NCI-H748 (cell line): ENCODE measurements at regions not wholly inside any gene's neighbourhood (a gene's known extent, or its start where the extent isn't known, plus 50 kb on each side); places are given as distances from the start of the nearest gene placed in this dataset.

Source experiments
- DNase-seq: peaks from one replicate; lab custom pipeline; 2025; ENCODE audit not compliant: unreplicated experiment; lab: John Stamatoyannopoulos, UW

DNA sequence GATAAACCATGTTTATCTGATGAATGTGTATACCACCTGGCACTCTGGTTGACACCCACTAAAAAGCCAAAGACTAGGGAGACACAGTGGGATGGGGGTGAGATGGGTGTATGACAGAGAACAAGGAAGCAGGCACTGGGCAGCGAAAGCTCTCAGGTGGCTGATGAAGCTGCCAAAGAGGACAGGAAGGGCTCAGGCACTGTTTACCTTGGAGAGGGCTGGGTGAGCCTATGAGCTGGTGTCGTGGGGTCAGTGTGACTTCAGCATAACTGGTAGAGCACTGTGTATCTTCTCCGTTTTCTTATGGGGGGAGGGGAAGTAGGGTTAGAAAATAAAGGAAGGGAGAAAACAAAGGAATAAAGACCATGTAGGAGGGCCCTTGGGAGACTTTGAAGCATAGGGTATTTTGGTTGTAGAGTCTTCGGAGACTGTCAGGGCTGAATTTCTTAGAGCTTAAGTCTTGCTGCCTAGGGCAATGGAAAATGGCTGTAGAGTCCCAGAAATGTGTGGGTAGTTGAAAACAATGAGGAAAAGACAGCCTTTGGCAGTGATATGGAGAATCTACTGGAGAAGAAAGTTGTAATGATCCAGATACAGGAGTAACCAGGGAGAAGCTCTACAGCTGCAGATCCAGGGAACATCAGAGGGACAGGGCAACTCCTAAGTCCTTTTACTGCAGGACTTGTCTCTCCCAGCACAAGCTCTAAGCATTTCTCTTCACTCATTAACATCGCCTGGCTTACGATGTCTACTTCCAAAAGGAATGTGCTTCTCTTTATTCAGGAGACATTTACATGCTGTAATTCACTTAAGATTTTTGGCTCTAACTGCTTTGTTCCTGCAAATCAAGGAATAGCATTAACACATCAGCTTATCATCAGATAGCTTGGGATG is 120.0 kb downstream of the AQP4 start:
- peak; percentile 28 for DNase-seq

DNA sequence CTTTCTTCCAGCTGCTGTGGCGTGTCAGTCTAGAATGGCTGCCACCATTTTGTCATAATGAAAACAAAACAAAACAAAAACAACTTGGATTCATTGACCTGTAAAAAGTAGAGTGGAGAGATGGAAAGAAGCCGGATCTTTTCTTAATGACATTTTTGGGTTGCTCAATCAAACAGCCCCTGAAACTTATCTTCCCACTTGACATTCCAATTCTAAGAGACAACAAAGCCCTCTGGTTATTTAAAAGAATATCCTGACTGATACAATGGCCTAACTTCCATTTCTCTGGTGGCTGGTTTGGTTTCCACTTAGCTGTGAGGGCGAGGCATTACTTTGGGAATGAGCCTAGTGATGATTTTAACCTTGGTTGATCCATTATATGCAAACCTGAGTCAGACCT is 123.7 kb downstream of the AQP4 start:
- DNase-seq, result no peak

DNA sequence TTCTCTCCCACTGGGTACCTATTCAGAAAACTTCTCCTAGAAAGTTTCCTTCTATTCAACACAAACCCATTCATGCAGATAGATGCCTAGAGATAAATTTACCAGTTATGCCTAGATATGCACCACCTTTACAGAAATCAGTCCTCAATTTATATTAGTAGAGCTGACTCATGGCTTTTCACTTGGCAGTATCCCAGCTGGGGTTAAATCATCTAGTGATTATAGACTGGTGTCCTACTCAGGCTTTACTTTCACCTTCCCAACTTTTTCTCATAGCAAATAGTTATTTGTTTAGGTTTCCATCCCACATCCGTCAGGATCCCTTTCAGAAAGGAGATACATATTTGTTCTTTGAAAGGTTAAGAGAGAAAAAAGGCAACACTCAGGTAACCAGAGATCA is 124.5 kb downstream of the AQP4 start:
- DNase-seq, result no peak

DNA sequence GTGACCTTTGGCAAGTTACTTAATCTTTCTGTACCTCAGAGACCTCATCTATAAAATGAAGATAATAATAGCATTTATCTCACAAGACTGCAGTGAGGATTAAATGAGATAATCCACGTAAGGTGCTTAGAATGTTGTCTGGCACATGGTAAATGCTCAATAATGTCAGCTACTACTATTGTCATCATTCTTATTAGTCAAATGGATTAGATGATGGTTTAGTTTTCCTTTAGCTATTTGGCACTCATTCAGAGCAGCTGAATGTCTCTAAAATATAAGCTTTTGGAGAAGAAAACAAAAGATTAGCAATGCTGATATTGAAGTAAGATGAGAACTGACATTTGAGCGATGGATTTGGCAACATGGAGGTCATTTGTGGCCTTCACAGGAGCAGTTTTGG is 125.1 kb downstream of the AQP4 start:
- no peak for DNase-seq

DNA sequence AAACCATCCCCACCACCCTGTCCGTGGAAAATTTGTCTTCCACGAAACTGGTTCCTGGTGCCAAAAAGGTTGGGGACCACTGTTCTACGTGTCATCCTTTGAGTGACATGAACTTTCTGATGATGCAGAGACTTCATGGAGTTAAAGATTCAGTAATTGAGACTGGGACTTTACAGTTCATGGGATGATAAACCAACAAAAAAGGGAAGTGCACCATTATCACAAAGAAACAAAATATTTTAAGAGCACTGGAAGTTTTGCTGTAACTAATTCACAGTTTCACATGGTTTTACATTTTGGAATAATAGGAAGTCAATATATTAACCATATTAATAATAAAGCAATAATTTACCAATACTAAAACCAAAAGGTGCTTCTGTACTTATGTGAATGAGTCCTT is 126.8 kb downstream of the AQP4 start:
- DNase-seq, result no peak

DNA sequence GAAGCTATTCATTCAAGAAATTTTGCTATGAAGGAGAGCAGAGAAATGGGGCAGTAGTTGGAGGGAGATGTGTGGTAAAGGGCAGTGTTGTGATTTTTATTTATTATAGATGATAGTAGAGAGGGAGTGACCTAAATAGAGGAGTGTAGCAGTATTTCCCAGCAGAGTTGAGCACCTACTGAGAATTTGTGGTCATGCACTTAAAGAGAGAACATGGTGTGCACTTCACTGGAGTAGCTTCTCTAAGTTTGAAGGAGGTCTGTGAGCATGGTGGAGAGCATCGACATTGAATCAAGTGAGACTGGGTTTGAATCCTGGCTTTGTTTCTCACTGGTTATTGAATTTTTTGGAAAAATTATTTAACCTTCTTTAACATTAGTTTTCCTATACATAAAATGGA is 129.2 kb downstream of the AQP4 start:
- no peak for DNase-seq

DNA sequence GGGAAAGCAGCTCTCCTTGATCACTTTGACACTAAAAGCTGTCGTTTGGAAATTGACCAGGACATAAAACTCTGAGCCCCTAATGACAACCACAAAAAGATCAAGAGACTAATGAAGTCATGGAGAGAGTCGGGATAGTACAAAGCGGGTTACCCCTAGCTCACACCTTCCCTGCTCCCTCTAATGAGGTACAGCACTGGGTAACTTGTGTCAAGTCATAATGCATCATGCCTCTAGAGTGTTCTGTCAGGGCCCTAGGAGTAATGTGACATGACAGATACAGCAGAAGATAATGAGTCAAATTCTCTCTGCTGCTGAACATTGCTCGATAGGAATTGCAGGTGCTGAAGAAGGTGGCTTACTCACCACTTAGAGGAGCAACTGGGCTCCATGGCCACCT is 130.7 kb downstream of the AQP4 start:
- DNase-seq, result no peak

DNA sequence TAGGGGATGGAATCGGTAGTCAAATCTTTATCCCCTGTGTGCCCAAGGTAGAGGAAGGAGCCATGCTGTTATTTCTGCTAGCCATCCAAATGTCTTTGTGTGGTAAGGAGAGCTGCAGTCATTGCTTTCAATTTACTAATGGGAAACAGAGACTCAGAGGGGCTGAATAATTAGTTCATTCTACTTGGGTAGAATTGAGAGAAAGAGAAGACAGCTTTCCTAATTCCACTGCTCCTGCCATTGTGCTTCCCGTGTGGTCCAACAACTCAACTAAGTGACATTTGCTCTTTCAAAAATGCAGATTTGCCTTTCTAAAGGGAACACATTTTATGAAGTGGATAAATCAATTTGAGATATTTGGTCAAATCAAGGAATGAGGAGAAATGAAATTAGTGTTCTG is 136.1 kb downstream of the AQP4 start:
- no peak for DNase-seq

DNA sequence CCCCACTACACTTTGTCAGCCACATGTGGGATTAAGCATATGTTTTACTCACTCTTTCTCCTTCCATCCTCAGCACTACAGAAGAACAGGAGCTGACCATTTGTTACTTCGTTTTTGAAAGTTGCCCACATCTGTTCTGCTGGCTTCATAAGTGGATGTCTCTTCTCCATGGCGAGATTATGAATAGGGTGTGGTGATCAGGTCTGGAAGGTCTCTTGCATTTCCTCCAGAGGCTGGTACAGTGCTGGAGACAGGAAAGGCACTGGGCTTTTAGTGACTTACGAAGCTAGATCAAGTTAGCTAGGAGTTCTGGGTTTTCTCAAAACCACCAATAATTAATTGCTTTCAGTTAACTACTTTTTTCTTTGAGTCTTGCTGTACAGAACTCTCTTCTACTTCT is 136.5 kb downstream of the AQP4 start:
- no peak for DNase-seq

DNA sequence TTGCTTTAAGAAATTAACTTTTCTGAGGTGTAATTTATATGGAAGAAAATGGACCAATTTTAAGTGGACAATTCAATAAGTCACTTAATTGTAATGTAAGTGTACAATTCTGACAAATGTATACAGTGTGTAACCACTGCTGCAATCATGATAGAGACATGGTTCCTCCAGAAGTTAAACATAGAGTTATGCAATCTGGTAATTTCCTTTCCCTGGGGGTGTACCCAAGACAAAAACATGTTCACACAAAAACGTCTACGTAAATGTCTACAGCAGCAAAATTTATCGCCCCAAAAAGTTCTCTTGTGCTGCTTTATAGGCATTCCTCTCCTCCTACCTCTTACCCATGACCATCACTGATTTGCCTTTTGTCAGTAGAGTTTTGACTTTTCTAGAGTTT is 141.5 kb downstream of the AQP4 start:
- DNase-seq, result no peak

DNA sequence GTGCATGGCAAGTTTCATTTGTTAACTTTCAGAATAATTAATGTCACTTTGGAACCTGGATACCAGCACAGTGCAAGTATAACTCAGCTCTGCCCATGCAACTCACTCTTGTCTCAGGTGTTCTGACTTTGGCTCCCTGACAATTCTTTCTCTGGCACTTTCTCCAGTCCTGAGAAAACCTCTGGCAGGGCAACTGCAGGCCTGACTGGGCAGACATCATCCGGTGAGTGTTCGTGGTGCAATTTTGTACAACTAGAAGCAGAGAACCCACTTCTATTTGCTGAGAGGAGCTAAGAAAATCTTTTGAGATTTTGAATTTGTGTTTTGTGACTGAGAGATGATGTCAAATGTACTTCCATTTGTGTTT is 143.0 kb downstream of the AQP4 start:
- no peak for DNase-seq

DNA sequence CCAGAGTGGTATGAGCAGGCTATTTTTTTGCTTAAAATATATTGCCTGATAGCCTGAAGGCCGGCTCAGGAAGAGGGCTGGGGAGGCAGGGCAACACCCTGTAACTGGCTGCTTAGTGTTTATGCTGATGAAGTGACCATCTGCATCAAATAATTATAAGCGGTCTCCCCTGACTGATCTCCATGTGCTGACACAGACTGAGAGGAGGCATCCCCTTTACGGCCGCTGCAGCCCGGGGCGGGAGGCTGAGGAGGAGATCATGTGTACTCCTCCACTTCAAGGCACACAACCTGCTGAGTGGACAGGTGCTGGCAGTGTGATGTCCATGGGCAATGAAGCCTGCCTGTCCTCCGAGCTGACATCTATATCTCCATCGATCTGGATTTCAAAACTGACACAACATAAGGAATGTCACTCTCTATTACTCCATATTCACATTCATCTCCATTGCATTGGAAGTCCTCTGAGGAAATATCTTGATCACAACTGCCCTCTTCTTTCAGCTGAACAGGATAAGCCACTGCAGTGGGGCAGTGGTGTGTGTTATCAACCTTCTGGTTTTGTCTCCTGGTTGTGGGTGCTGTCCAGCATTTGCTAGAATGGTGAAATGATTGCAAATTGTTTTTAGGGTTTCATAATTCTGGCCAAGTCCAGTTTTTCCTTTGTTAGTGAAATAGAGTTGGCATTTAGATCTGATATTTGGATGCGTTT is 143.5 kb downstream of the AQP4 start:
- DNase-seq, result peak; percentile 37

DNA sequence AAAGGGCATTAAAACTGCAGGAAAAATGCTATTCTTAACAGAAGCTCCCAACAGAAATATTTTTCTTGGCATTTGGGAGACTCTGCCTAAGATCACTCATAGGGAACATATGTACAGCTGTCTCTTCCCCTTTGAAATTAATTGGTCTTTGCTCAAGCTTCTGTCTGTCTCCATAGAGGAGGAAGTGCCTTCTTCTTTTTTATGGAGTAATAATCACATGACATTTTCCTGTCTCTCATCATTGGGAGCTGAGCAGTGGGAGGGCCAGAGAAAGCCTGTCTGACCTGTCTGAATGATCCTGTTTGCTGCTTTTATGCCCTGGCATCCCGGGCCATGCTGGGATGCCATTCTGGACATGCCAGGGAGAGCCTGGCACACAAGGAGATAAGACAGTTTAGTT is 145.6 kb downstream of the AQP4 start:
- DNase-seq, result peak; percentile 10

DNA sequence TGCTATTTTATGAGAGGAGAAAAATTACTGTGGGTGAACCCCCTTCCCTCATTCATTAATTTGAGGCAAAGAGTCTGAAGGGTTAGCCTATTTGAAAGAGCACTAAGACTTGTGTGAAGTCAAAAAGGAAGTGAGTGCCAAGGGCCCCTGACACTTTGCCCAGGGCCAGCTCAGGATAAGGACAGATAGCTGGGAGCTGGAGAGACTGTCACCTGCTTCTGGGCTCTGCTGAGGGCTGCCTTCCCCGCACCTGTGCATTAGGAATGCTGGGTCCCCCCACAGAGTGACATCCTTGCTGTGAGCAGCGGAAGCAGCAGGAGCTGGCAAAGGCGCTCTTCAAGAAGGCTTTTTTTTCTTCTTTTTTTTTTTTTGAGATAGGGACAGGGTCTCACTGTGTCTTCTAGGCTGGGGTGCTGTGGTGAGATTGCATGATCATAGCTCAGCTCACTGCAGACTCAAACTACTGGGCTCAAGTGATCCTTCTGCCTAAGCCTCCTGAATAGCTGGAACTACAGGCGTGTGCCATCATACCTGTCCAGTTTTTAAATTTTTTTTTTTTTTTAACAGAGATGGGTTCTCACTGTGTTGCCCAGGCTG is 148.3 kb downstream of the AQP4 start:
- no peak for DNase-seq

DNA sequence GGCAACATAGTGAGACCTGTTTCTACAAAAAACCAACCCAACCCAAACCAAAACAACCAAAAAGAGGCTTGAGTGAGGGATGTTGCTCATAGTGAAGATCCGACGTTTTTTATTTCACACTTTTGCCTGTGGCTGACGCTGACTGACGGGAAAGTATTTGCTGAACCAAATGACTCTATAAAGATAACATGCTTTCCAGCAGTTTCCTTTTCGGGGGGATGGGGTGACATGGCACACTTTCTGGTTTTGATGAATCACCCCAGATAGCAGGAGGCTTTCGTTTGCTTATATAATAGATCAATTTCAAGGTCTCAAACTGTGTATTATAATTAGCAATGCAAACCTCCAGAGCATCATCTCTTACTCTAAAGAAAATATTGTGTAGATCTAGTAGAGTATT is 150.8 kb downstream of the AQP4 start:
- no peak for DNase-seq

DNA sequence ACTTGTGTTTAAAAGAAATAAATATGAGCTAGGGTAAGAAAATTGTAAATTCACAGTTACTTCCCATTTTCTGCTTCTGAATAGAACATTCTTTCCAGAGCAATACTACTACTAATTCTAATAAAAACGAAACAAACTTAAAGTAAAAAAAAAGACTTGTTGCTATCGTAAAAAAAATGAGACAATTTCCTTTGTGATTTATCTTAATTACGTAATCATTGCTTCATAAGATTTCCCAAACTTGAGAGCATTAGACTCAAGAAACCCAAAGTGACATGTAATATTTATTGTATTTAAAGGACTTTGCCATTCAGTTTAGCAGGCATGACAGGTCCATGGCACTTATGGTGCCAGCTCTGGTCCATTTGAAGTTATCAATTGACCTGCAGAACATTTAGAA is 153.8 kb downstream of the AQP4 start:
- no peak for DNase-seq

DNA sequence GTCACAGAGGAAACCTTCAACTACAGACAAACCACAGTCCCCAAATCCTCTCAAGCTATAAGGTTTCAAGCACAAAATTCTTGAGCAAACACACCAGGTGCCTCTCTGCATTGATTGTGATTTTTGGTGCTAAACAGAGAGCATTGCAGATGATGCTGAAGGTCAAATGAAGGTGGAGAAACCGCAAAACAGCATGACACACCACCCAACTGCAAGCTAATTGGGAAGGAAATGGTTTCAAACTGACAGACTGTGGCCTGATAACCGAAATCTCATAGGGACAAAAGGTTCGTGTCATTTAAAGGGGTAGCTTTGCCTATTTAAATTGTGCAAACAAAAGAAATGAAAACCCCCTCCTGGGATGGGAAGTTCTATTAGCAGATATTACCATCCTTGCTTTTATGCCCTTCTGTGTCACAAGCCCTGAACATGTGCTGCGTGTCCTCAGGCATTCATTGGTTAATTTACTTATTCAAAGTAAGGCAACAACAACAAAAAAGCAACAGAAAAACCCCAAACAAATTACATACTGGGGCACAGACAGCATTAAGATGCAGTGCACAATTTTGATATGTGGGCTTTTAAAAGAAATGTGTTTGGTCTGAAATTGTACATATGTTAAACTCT is 154.9 kb downstream of the AQP4 start:
- DNase-seq, result peak; percentile 63

DNA sequence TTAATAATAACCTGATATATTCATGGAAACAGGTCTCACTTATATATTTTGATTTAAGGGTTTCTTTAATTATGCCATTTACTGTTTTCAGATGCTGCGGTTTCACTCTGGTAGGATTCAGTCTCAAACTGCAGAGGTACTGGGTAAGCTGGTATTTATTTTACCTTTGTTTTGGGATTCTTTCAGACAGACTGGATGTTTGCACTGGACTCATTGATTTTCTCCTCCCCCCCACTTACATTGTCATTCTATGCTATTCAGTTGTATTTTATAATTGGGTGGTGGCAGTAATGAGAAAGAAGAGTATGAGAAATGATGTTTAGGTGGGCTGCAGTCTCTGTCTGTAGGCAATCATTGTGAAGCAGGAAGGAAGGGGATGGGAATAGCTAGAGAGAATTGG is 155.6 kb downstream of the AQP4 start:
- DNase-seq, result no peak

DNA sequence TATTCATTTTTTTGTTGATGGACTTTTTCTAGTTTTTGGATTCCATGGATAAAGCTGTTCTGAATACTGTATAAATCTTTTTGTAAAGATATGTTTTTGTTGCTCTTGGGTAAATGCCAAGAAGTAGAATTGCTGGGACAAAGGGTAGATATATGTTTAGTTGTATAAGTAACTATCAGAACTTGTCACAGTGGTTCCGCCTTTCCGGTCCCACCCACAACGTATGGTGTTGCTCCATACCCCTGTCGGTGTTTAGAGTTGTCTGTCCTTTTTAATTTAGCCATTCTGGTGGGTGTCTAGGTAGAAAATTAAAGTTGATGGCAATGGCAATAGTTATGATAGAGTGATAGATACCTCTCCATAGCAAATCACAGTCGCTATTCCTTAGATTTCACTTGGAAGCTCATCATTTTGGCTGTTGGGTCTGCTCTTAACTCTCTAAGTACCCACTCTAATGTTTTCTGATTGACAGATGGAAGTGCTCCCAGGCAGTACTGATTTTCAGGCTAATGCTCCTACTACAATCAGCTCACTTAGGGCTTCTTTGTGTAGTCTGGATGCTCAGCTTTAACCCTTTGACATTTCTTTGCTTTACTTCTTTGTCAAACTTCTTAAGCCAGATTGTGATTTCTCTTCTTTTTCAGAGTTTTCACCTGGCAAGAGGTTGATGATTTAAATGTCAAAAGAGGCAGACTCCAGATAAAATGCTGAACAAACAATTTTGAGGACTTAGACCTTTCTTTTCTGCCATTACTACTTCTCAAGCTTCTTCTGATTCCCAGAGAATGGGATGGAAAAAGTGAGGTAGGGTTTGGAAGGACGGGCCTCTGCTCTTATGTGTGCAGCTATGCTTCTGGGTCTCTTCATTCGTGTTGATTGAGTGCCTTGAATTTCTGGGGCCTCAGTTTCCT is 156.4 kb downstream of the AQP4 start:
- DNase-seq, result no peak

DNA sequence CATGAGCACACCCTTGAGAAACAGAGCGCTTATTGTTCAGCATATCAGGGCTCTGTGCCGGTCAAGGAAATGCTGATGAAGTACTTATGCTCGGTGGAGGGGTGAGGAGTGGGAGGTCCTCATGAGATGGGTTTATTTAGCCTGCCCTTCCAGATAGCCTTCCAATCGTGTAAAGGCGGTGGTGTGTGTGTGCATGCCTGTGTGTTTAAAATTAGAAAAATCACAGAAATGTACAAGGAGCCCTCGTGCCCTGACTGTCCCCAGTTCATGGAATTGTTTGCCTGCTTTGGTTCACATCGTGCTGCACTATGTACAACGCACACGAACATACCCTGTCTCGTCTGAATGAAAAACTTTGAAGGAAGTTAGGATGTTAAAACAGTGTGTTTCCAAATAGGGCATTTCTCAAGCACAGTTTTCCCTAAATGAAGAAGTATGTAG is 158.6 kb downstream of the AQP4 start:
- no peak for DNase-seq

DNA sequence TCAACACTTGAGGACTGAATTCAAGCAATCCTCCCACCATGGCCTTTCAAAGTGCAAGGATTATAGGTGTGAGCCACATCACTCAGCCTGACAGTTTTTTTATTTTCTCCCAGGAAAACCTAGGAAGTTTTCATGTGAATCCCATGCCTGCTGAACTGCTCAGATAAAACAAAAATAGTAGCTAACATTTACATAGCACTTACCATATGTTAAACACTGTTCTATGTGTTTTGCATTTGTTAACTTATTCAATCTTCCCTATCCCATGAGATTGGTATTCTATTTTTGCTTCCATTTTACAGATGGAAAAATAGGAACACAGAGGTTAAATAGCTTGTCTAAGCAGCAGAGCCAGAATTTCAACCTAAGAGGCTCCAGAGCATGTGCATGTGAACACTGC is 157.4 kb upstream of the KCTD1 start:
- DNase-seq, result no peak
